Activated CD8-positive, alpha-beta memory T cell treated with anti-CD3 and anti-CD28 coated beads, Interleukin-2, amount 50 U/mL, for 48 hours (primary cell): ENCODE measurements at regions not wholly inside any gene's neighbourhood (a gene's known extent, or its start where the extent isn't known, plus 50 kb on each side); places are given as distances from the start of the nearest gene placed in this dataset.
"Not testable (repeated sequence)": the region's sequence is repeated elsewhere in the genome, so short reads cannot be mapped to it uniquely, and the experiment has no call there.

Experiments used
- DNase-seq: peaks from one replicate; pipeline ENCODE4 v3.0.0-alpha.2; 2020

- DNase-seq = no peak
Measured at GRCh38 chr10:30762620-30763019, 133.1 kb upstream of the LYZL2 start.

DNA sequence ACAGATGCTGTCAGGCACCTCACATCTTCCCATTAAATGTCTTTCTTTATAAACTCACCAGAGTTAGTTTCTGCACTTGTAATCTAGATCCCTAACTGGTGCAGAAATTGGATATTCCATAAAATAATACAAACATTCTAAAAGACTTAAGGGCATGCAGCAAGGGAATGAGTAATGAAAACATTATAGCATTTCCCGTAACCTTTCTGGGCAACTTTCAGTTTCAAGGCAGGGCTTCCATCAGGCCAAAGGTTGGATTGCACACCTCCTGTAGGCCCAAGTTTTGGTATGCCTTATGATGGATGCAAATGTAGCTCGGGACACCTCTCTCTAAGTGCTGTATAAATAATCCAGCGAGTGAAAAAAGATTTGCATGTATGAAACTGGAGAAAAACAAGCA is 129.9 kb upstream of the LYZL2 start:
- DNase-seq = no peak

GRCh38 chr10:30758338-30758737 is 128.8 kb upstream of the LYZL2 start:
- no peak for DNase-seq

DNA sequence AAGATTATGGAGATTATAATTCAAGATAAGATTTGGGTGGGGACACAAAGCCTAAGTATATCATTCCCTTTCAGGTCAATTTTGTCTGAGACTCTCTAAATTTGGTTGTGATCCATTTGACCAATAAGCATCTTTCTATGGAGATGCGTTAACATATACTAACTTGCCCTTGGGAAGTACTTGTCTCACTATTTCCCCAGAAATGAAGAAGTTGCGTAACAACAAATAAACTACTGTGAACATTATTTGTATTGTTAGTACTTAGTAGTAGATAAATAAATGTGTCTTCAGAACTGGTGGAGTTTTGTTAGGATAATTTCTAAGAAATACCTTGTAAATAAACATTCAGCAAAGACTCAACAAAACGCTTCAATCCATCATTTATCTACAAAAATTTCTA is 127.3 kb upstream of the LYZL2 start:
- DNase-seq = no peak

- DNase-seq = no peak
Measured at GRCh38 chr10:30756151-30756550, 126.6 kb upstream of the LYZL2 start.

DNA sequence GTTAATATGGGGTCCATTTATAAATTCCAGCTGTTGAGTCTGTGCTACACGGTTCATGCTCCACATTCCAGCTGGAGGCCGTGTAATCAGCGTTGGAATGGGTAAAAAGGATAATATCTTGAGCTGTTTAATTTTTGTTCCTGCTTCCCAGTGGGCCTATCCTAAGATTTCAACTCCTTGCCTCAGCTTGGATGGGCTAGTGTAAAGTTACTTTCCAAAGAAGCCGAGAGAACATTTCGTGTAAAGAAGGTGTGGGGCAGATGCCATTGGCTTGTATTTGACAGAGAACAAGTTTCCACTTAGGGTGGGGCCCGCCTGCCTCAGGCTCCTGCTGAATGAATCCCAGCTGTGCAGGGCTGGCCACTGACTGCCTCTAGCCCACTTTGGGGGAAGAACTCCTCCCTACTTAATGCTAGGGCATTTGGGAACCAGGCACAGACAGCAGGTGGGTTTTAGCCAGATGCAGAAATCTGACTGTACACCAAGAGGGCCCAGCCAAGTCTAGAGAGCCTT is 125.9 kb upstream of the LYZL2 start:
- no peak for DNase-seq

DNA sequence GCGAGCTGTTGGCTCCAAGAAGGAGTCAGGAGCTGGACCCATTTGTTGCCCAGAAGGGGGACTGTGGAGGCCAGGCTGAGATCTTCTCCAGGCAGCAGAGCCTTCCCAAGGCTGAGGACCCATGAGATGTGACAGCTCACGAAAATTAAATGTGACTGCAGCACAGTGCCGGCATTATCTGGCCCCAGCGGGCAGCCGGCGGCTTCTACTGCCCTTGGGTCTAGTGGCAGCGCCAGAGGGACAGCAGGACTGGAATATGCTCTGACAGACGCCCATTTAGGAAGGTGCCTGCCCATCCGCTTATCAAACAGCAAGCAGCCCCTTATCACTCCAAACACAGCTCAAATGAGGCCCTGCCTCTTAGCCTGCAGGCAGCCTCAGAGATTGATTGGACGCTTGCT is 122.9 kb upstream of the LYZL2 start:
- DNase-seq = no peak

- DNase-seq = peak; percentile 78
Measured at GRCh38 chr10:30751678-30752331, 122.3 kb upstream of the LYZL2 start.

DNA sequence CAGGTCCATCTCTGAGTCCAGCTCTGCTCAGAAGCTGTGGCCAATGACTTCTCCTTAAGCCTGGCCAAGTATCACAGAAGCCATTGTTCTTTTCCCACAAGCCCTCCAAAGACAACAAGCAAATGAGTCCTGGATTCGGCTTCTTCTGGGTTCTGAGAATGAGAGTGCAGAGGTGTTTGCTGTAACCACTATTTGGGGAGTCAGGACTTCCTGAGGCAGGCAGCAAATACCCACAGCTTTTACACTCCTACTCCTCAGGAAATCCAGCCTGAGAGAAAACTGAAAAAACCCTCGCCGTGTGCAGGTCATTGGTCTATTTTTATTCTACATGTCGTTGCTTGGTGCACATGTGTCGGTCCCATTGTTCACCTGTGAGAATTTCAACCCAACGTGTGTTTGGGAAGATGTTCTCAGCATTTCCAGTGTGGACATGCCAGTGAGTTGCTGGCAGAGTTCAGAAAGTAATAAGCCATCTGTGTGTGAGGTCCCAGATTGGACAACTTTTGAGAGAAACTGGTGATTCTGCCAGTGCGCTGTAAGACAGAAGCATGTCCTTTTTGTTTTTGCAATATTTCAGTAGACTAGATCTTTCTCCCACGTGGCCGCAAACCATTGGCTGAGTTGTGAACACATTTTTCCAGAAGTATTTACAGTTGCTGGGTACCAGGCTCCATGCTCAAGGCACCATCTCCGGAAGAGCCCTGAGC is 121.6 kb upstream of the LYZL2 start:
- DNase-seq = no peak

GRCh38 chr10:30749385-30749784 is 119.8 kb upstream of the LYZL2 start:
- no peak for DNase-seq

- DNase-seq = no peak
Measured at GRCh38 chr10:30748152-30748973, 118.8 kb upstream of the LYZL2 start.

DNA sequence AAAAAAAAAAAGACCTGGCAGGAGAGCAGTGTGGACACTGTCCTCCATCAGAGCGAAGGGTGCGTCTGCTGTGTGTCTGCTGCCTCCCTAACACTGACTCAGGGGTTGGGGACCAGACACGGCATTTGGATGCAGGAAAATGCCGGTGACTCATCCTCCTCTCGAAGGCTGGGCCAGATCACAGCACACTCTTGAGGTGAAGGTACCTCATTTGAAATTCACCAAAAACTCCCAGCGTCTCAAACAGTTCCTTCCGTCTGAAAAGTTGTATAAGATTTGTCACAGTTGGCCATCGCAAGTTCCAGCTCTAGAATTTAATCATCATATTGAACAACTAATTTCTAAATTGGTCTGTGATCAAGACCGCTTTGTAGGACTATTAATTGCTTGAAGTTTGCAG is 118.1 kb upstream of the LYZL2 start:
- DNase-seq = no peak

DNA sequence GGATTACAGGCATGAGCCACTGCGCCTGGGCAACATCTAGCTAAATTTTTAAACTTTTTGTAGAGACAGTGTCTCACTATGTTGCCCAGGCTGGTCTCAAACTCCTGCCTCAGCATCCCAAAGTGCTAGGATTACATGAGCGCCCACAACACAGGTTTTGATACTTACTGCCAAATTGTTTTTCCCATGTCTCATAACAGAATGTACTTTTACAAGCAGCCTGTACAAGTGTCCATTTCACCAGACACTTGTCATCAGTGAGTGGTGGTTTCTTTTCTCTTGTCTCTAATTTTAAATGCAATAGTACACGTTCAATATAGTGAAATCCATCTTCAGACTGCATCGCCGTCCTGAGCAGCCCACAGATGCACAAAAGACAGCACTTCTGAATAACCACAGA is 116.4 kb upstream of the LYZL2 start:
- no peak for DNase-seq

DNA sequence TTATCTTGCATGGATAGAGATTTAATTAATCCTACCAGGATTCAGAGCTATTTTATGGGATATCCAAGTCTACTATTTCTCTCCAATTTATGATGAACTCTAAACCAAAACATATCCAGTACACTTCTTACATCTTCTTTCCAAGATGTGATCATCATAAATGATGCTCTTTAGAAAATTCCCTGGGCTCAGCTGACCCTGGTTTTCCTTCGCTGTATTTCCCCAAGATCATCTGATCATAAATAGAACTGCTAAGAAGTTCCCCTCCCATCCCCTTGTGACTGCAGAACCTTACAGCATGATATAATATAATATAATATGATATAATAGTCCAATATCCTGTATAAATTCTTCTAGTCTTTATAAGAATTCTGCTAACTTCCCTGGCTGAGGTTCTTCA is 114.6 kb upstream of the LYZL2 start:
- no peak for DNase-seq

DNA sequence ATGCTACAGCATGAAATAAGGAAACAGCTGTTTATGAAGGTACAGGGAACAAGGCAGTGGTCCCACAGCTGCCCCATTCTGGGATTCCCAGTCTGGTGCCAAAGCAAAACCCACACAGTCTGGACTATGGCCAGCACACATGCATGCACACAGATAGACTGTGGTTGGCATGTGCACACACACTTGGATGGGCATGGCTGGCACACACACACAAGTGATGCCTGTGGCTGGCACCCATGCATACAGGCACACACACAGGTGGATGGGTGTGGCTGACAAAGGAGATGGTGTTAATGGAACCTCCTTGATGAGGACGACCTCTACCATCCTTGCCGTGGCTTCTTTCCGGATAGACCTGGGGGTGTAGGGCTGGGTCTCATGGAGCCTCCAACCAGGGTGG is 114.0 kb upstream of the LYZL2 start:
- no peak for DNase-seq

DNA sequence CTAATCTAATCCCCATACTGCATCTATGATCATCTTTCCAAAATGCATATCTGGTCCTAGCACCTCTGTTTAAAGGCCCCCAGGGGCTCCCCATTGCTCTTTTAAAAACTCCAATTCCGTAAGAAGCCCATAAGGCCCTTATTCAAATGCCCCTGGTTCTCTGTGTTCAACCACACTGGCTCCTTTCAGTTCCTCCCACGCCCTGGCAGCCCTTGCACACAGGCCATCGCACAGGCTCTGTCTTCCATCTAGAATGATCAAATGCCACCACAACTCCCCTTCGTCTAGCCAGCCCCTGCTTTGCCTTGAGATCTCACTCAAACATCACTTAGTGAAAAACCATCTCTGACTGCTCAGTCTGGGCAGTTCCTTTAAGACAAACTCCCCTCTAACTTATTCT is 112.9 kb upstream of the LYZL2 start:
- DNase-seq = no peak

DNA sequence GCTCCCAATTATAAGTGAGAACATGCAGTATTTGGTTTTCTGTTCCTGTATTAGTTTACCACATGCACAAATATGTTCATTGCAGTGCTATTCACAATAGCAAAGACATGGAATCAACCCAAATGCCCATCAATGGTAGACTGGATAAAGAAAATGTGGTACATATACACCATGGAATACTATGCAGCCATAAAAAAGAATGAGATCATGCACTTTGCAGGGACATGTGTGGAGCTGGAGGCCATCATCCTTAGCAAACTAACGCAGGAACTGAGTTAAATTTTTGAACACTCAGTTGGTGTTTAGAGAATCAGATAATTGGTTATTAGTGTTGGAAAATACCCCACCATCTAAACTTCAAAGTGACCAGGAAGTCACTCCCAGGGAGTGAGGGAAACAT is 111.2 kb upstream of the LYZL2 start:
- not testable (repeated sequence) for DNase-seq

DNA sequence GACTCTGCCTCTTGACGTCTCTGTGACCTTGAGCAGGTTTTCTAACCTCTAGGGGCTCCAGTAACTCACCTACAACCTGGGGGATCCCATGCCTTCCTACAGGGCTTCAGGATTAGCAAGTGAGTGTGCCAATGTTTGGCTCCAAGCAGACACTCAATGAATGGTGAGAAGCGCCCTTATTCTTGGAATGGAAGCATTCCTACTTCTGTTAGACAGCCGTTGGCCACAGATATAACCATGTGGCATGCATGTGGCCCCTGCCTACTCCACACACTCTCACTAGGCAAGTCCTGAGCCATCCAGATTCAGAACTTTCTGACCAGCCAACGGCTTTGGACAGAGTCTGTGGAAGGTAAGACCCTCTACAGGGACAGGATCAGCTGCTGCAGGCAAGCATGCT is 108.9 kb upstream of the LYZL2 start:
- DNase-seq = no peak

GRCh38 chr10:30737931-30738391 is 108.4 kb upstream of the LYZL2 start:
- DNase-seq = no peak

- DNase-seq = no peak
Measured at GRCh38 chr10:30736685-30737232, 107.2 kb upstream of the LYZL2 start.

GRCh38 chr10:30734901-30735300 is 105.3 kb upstream of the LYZL2 start:
- DNase-seq = no peak

DNA sequence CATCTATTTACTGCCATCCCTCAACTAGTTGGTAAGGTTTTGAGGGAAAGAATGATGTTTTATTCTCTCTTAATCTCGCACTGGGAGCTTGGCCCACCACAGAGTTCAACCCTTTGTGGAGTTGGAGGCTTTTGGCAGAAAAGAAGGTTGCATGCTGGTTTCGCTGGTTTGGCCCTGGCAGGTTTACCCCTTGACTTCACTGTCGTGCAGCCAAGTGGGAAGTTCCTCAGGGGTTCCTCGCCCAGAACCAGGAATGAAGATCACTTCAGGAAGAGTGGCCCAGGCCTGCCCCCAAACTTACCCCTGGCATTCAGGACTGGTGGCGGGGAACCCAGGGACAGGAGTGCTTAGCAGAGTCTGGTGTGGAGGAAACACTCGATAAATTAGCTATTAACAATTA is 103.1 kb upstream of the LYZL2 start:
- DNase-seq = no peak

DNA sequence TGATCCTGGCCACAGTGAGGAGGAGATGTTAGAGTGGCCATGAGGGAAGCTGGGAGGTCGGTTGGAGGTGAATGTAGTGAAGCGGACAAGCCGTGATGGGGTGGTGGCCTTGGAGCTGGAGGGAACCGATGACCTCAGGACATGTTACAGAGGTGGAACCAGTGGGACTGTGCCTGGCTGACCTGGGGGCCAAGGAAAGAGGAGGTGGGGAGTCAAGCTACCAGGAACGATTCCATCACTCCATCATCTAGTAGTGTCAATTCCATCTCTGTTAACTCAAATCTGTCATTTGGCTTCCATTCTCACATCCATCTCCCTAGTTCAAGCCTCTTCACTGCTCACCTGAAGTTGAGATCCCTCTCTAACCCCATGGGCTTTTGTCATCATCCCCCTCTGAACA is 102.4 kb upstream of the LYZL2 start:
- no peak for DNase-seq
